ENCODE measurements at regions not wholly inside any gene's neighbourhood (a gene's known extent, or its start where the extent isn't known, plus 50 kb on each side); places are given as distances from the start of the nearest gene placed in this dataset.

- H3K9me3 ChIP-seq (ENCODE audit: low read depth, low read length): no peaks in the 10 kb centered on the region
- H3K27me3 ChIP-seq (ENCODE audit: insufficient read depth, low read length): no peaks in the 10 kb centered on the region
- H3K4me1 ChIP-seq (ENCODE audit: insufficient read depth, low read length): peaks cover 9% of the 10 kb centered on the region
- no peak overlapping the region for H3K4me3 ChIP-seq (ENCODE audit: low read length)
These were observed 71.9 kb upstream of the RREB1 start for GRCh38 chr6:7035837-7036249.

GRCh38 chr6:7041511-7042026, 66.2 kb upstream of the RREB1 start:
- Histone ChIP-seq H3K4me3 (ENCODE audit: low read length) (no peak overlapping the region), H3K9me3 (ENCODE audit: low read depth, low read length) (no peaks in the 10 kb centered on the region), H3K27me3 (ENCODE audit: insufficient read depth, low read length) (no peaks in the 10 kb centered on the region)

GRCh38 chr6:7042056-7042653, 65.6 kb upstream of the RREB1 start:
- Histone ChIP-seq H3K9me3 (ENCODE audit: low read depth, low read length) (no peaks in the 10 kb centered on the region), H3K4me3 (ENCODE audit: low read length) (no peak overlapping the region), H3K4me1 (ENCODE audit: insufficient read depth, low read length) (peaks cover 23% of the 10 kb centered on the region), H3K27me3 (ENCODE audit: insufficient read depth, low read length) (no peaks in the 10 kb centered on the region)

More at GRCh38 chr6:7041511-7042026, 66.2 kb upstream of the RREB1 start:
- H3K4me1 ChIP-seq (ENCODE audit: insufficient read depth, low read length): peaks cover 23% of the 10 kb centered on the region

GRCh38 chr6:7042654-7043545, 64.9 kb upstream of the RREB1 start:
- Histone ChIP-seq H3K9me3 (ENCODE audit: low read depth, low read length) (no peaks in the 10 kb centered on the region), H3K4me3 (ENCODE audit: low read length) (no peak overlapping the region), H3K4me1 (ENCODE audit: insufficient read depth, low read length) (peaks cover 24% of the 10 kb centered on the region), H3K27me3 (ENCODE audit: insufficient read depth, low read length) (no peaks in the 10 kb centered on the region)

DNA sequence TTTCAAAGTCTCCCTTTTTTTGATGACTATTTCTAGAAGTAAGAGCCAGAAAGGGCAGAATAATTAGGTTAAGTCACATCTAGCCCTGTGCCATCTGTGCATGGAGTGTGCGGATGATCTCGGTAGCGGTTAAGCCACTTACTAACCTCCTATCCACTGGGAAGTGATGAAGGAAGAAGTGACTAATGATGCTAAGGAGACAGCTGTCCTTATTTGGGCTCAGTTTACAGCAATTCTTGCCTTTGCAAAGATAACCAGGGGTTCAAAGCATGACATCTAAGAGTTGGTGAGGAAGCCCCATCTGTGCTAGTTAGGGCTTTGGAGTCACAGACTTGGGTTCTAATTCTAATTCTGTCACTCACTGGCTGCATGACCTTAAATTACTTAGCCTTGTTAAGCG, 62.4 kb upstream of the RREB1 start:
- no peaks in the 10 kb centered on the region for H3K27me3 ChIP-seq (ENCODE audit: insufficient read depth, low read length)
- H3K9me3 ChIP-seq (ENCODE audit: low read depth, low read length): no peaks in the 10 kb centered on the region
- no peak overlapping the region for H3K4me3 ChIP-seq (ENCODE audit: low read length)
- H3K4me1 ChIP-seq (ENCODE audit: insufficient read depth, low read length): peaks cover 44% of the 10 kb centered on the region

- Histone ChIP-seq H3K4me1 (ENCODE audit: insufficient read depth, low read length) (peaks cover 47% of the 10 kb centered on the region), H3K9me3 (ENCODE audit: low read depth, low read length) (no peaks in the 10 kb centered on the region), H3K4me3 (ENCODE audit: low read length) (no peak overlapping the region), H3K27me3 (ENCODE audit: insufficient read depth, low read length) (no peaks in the 10 kb centered on the region)
These were observed 62.0 kb upstream of the RREB1 start for GRCh38 chr6:7045746-7046145.

- Histone ChIP-seq H3K9me3 (ENCODE audit: low read depth, low read length) (no peaks in the 10 kb centered on the region), H3K4me1 (ENCODE audit: insufficient read depth, low read length) (peaks cover 41% of the 10 kb centered on the region), H3K4me3 (ENCODE audit: low read length) (no peak overlapping the region), H3K27me3 (ENCODE audit: insufficient read depth, low read length) (no peaks in the 10 kb centered on the region)
These were observed 60.6 kb upstream of the RREB1 start for GRCh38 chr6:7047128-7047527.

GRCh38 chr6:7047966-7048365, 59.8 kb upstream of the RREB1 start:
- Histone ChIP-seq H3K4me1 (ENCODE audit: insufficient read depth, low read length) (peaks cover 39% of the 10 kb centered on the region), H3K4me3 (ENCODE audit: low read length) (no peak overlapping the region), H3K9me3 (ENCODE audit: low read depth, low read length) (no peaks in the 10 kb centered on the region), H3K27me3 (ENCODE audit: insufficient read depth, low read length) (no peaks in the 10 kb centered on the region)

DNA sequence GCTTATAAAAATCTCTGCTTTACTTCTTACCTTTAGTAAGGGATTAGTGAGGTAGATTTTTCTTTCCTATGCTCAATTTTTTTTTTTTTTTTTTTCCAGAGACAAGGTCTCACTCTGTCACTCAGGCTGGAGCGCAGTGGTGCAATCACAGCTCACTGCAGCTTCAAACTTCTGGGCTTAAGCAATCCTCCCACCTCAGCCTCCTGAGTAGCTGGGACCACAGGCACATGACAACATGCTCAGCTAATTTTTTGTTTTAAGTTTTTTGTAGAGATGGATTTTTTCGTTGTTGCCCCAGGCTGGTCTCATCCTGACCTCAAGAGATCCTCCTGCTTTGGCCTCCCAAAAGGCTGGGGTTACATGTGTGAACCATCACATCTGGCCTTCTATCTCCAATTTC, 58.9 kb upstream of the RREB1 start:
- Histone ChIP-seq H3K4me3 (ENCODE audit: low read length) (no peak overlapping the region), H3K9me3 (ENCODE audit: low read depth, low read length) (no peaks in the 10 kb centered on the region), H3K27me3 (ENCODE audit: insufficient read depth, low read length) (no peaks in the 10 kb centered on the region), H3K4me1 (ENCODE audit: insufficient read depth, low read length) (peaks cover 41% of the 10 kb centered on the region)

DNA sequence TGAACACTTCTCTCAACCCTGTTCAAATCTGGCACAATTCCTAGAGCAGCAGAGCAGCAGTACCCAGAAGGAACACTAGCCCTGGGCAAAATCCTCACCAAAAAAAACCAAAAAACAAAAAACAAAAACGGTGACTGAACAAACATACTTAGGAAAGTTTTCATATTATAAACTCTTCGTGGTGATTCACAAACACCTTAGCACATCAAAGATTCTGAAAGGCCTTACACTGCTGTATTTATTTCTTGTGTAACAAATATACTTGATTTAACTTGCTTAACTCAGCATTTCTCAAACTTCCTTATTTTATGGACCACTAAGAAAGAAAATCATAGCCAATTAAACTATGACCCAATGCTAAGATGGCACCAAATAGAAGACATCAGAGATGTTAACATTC, 57.8 kb upstream of the RREB1 start:
- H3K9me3 ChIP-seq (ENCODE audit: low read depth, low read length): no peaks in the 10 kb centered on the region
- peaks cover 41% of the 10 kb centered on the region for H3K4me1 ChIP-seq (ENCODE audit: insufficient read depth, low read length)
- no peak overlapping the region for H3K4me3 ChIP-seq (ENCODE audit: low read length)
- no peaks in the 10 kb centered on the region for H3K27me3 ChIP-seq (ENCODE audit: insufficient read depth, low read length)

DNA sequence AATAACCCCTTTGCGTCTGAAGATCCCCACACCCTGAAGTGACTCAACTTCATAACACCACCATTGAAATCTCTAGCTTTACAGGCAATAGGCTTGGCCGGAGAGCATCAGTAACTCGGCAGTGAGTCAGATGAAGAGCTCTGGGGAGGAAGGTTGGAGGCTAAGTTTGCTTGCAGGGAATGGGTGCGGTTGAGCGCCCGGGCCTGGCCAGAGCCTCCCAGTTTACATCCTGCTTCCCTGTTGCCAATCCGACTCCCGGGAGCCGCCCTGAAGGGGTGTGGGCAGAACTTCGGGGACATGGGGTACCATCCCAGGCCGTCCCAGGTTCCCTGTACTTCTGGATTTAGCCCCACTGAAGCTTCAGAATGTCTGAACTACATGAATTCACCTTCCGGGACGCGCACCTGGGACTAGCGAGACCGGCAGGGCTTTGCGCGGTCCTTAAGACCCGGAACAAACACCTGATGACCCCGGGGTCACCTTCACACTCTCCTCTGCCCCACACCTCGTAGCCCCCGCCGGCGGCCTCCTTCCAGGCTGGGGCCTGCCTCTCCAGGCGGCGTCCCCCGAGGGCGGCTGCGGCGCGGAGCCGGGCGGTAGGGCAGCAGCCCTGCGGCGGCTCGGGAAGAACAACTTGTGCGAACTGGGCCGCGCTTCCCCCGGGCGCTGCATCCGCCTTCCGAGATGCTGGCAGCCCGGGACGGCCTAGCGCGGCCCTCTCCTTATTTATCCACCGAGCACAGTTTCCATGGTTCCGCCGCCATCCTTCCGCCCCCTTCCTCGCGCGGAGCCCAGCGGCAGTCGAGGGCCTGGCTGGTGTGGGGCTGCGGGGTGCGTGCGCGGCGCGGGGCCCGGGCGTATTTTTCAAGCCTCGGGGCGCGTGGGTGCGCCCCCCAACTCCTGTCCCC, 56.6 kb upstream of the RREB1 start:
- Histone ChIP-seq H3K9me3 (ENCODE audit: low read depth, low read length) (no peaks in the 10 kb centered on the region), H3K4me1 (ENCODE audit: insufficient read depth, low read length) (peaks cover 41% of the 10 kb centered on the region), H3K4me3 (ENCODE audit: low read length) (peak overlapping the region; percentile 55), H3K27me3 (ENCODE audit: insufficient read depth, low read length) (no peaks in the 10 kb centered on the region)

- no peaks in the 10 kb centered on the region for H3K9me3 ChIP-seq (ENCODE audit: low read depth, low read length)
- H3K4me3 ChIP-seq (ENCODE audit: low read length): peak overlapping the region; percentile 55
- H3K27me3 ChIP-seq (ENCODE audit: insufficient read depth, low read length): no peaks in the 10 kb centered on the region
- H3K4me1 ChIP-seq (ENCODE audit: insufficient read depth, low read length): peaks cover 48% of the 10 kb centered on the region
These were observed 55.9 kb upstream of the RREB1 start for GRCh38 chr6:7051780-7052442.

DNA sequence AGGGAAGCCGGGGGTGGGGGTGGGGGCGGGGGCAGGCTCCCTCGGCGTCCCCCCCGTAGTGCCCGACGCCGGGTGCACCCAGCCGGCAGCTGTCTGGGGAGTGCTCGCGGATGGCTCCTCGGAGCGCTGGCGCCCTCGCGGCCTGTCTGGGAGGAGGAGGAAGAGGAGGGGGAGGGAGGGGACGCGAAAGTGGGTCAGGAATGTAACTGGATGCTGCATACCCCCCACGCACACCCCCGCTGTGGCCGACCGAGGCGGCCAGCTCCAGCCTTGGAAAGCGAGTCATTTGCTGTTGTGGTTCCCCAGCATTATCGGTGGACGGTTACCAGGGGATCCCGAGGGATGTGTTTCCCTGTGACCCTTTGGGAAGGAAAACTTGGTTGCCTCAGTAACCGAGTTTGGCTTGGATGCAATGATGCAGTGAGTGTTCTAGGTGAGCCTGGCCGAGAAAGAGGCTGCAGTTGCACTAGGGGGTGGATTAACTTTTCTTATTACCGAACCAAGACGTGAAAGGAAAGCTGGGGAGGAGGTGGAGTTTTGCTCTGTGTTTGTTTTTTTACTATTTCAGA, 55.2 kb upstream of the RREB1 start:
- H3K4me3 ChIP-seq (ENCODE audit: low read length): peak overlapping the region; percentile 24
- no peaks in the 10 kb centered on the region for H3K9me3 ChIP-seq (ENCODE audit: low read depth, low read length)
- H3K4me1 ChIP-seq (ENCODE audit: insufficient read depth, low read length): peaks cover 49% of the 10 kb centered on the region
- no peaks in the 10 kb centered on the region for H3K27me3 ChIP-seq (ENCODE audit: insufficient read depth, low read length)

- peaks cover 52% of the 10 kb centered on the region for H3K4me1 ChIP-seq (ENCODE audit: insufficient read depth, low read length)
- no peak overlapping the region for H3K4me3 ChIP-seq (ENCODE audit: low read length)
- no peaks in the 10 kb centered on the region for H3K9me3 ChIP-seq (ENCODE audit: low read depth, low read length)
- H3K27me3 ChIP-seq (ENCODE audit: insufficient read depth, low read length): no peaks in the 10 kb centered on the region
These were observed 54.5 kb upstream of the RREB1 start for GRCh38 chr6:7053125-7053774.

Measured in mononuclear cell (primary cell).